ENCODE measurements at regions not wholly inside any gene's neighbourhood (a gene's known extent, or its start where the extent isn't known, plus 50 kb on each side); places are given as distances from the start of the nearest gene placed in this dataset.

DNA sequence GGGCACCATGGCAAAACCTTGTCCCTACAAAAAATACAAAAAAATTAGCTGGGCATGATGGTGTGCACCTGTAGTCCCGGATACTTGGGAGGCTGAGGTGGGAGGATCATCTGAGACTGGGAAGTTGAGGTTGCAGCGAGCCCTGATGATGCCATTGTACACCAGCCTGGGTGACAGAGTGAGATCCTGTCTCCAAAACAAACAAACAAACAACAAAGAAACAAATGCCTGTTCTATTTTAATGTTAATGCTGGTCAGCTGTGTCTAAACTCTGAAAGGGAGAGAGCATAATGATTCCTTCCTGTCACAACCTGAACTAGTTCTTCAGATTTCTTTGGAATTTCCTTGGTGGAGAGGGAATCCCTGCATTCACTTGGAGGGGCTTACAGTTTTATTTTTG, 413.0 kb upstream of the TBL1XR1 start:
- TF ChIP-seq, protein P1, sequence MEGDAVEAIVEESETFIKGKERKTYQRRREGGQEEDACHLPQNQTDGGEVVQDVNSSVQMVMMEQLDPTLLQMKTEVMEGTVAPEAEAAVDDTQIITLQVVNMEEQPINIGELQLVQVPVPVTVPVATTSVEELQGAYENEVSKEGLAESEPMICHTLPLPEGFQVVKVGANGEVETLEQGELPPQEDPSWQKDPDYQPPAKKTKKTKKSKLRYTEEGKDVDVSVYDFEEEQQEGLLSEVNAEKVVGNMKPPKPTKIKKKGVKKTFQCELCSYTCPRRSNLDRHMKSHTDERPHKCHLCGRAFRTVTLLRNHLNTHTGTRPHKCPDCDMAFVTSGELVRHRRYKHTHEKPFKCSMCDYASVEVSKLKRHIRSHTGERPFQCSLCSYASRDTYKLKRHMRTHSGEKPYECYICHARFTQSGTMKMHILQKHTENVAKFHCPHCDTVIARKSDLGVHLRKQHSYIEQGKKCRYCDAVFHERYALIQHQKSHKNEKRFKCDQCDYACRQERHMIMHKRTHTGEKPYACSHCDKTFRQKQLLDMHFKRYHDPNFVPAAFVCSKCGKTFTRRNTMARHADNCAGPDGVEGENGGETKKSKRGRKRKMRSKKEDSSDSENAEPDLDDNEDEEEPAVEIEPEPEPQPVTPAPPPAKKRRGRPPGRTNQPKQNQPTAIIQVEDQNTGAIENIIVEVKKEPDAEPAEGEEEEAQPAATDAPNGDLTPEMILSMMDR (IDR thresholded peaks at IDR 0.05), result no peak
- no peak for TF ChIP-seq POLR2A (IDR thresholded peaks at IDR 0.05)

Measured in adrenal gland (tissue), 5 donors.